ENCODE measurements at regions not wholly inside any gene's neighbourhood (a gene's known extent, or its start where the extent isn't known, plus 50 kb on each side); places are given as distances from the start of the nearest gene placed in this dataset.

DNA sequence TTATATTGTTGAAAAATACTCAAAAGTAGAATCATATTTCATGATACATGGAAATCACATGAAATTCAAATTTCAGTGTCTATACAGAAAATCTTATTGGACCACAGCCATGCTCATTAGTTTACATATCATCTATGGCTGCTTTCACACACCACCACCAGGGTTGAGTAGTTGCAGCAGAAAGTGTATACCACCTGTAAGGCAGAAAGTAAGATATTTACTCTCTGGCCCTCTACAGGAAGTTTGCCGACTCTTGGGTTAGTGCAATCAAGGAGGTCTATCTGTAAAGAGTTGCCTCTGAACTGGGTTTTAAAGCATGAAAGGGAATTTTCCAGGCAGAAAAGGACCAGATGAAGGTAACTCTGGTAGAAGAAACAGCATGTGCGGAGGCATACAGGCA is 432.3 kb downstream of the DHX35 start:
- no peak for TF ChIP-seq EP300 (IDR thresholded peaks at IDR 0.05)
- TF ChIP-seq POLR2A (IDR thresholded peaks at IDR 0.05), result no peak
- no peak for TF ChIP-seq POLR2AphosphoS5 (IDR thresholded peaks at IDR 0.05)
- TF ChIP-seq, protein P1, sequence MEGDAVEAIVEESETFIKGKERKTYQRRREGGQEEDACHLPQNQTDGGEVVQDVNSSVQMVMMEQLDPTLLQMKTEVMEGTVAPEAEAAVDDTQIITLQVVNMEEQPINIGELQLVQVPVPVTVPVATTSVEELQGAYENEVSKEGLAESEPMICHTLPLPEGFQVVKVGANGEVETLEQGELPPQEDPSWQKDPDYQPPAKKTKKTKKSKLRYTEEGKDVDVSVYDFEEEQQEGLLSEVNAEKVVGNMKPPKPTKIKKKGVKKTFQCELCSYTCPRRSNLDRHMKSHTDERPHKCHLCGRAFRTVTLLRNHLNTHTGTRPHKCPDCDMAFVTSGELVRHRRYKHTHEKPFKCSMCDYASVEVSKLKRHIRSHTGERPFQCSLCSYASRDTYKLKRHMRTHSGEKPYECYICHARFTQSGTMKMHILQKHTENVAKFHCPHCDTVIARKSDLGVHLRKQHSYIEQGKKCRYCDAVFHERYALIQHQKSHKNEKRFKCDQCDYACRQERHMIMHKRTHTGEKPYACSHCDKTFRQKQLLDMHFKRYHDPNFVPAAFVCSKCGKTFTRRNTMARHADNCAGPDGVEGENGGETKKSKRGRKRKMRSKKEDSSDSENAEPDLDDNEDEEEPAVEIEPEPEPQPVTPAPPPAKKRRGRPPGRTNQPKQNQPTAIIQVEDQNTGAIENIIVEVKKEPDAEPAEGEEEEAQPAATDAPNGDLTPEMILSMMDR (IDR thresholded peaks at IDR 0.05), result no peak
- H3K36me3 ChIP-seq, result no peaks in the 10 kb centered on the region
- H3K27me3 ChIP-seq, result no peaks in the 10 kb centered on the region
- no peaks in the 10 kb centered on the region for H3K9me3 ChIP-seq
- WGBS, result 97% methylated on average over 2 of the region's 2 CpGs
- H3K4me3 ChIP-seq, result no peak overlapping the region
- no peak overlapping the region for H3K27ac ChIP-seq
- no peaks in the 10 kb centered on the region for H3K4me1 ChIP-seq
- no peak for DNase-seq (ENCODE audit: low spot score in 2 of 2)

DNA sequence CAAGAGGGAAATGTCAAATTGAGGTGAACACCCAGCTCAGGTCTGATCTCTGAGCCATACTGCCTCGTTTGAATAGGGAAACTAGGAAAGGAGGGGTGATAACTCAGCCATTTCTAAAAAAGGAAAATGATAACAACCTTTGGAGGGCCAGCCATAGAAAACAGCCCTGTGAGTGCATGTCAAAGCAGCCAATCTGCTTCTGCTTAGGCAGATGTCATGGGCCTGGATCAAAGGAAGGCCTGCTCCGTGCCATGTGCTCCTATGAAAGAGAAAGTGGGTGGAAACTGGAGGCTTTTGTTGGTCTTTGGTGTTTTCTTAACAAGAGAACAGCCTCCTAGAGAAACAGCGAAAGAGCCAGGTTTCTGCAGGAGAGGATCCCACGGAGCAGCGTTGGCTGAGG is 428.0 kb downstream of the DHX35 start:
- no peak for DNase-seq (ENCODE audit: low spot score in 2 of 2)
- no peaks in the 10 kb centered on the region for H3K36me3 ChIP-seq
- no peaks in the 10 kb centered on the region for H3K9me3 ChIP-seq
- H3K4me3 ChIP-seq, result no peak overlapping the region
- no peak overlapping the region for H3K27ac ChIP-seq
- TF ChIP-seq, protein P1 (IDR thresholded peaks at IDR 0.05), result no peak
- TF ChIP-seq POLR2AphosphoS5 (IDR thresholded peaks at IDR 0.05) (no peak), POLR2A (IDR thresholded peaks at IDR 0.05) (no peak), EP300 (IDR thresholded peaks at IDR 0.05) (no peak)
- 80% methylated on average over 5 of the region's 5 CpGs for whole genome bisulfite sequencing
- no peaks in the 10 kb centered on the region for H3K4me1 ChIP-seq
- H3K27me3 ChIP-seq, result no peaks in the 10 kb centered on the region

DNA sequence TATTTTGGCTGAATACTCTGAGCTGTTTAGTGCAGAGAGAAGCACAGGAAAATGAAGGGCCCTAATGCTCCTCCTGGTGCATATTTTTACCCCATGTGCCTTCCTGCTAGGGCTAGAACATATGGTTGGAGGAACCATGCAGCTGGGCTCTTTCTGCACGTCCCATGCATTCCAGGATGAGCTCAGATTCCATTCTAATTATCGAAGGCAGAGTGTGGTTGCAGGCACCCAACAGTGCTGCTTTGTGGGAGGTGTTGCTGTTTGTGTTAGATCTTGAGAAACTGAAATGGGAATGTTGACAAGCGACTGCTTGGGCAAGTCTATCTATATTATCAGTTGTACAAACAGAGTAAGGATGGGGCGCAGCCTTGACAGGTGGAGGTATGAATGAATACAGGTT is 419.5 kb downstream of the DHX35 start:
- 60% methylated on average over 4 of the region's 4 CpGs for WGBS
- Histone ChIP-seq H3K36me3 (no peaks in the 10 kb centered on the region), H3K4me1 (peaks cover 9% of the 10 kb centered on the region), H3K27me3 (no peaks in the 10 kb centered on the region), H3K9me3 (no peaks in the 10 kb centered on the region), H3K27ac (no peak overlapping the region), H3K4me3 (no peak overlapping the region)
- DNase-seq (ENCODE audit: low spot score in 2 of 2), result no peak
- TF ChIP-seq POLR2AphosphoS5 (IDR thresholded peaks at IDR 0.05), result no peak
- TF ChIP-seq, protein P1 (IDR thresholded peaks at IDR 0.05), result no peak
- no peak for TF ChIP-seq POLR2A (IDR thresholded peaks at IDR 0.05)
- no peak for TF ChIP-seq EP300 (IDR thresholded peaks at IDR 0.05)

DNA sequence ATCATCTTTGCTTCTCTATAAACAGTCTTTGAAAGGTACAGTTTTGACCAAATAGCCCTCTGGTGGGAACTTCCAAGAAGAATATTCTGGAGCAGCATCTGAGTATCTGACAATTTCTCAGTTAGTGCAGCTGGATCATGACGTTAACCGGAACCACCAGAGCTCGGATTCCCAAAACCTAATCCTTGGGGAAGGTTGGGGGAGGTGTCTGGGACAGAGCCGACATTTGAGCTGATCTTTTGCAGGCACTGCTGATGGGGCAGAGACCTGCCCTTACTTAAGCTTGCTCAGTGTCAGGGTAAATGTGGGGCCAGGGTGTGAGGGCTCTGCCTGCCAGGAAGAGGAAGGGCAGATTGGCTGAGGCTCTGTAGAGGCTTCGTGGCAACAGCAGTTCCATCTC is 416.6 kb downstream of the DHX35 start:
- no peak overlapping the region for H3K4me3 ChIP-seq
- DNase-seq (ENCODE audit: low spot score in 2 of 2), result no peak
- H3K9me3 ChIP-seq, result no peaks in the 10 kb centered on the region
- TF ChIP-seq, protein P1 (IDR thresholded peaks at IDR 0.05), result no peak
- TF ChIP-seq POLR2A (IDR thresholded peaks at IDR 0.05) (no peak), EP300 (IDR thresholded peaks at IDR 0.05) (no peak), POLR2AphosphoS5 (IDR thresholded peaks at IDR 0.05) (no peak)
- no peaks in the 10 kb centered on the region for H3K36me3 ChIP-seq
- H3K27me3 ChIP-seq, result no peaks in the 10 kb centered on the region
- WGBS, result 47% methylated on average over 4 of the region's 5 CpGs
- no peak overlapping the region for H3K27ac ChIP-seq
- H3K4me1 ChIP-seq, result peaks cover 9% of the 10 kb centered on the region

DNA sequence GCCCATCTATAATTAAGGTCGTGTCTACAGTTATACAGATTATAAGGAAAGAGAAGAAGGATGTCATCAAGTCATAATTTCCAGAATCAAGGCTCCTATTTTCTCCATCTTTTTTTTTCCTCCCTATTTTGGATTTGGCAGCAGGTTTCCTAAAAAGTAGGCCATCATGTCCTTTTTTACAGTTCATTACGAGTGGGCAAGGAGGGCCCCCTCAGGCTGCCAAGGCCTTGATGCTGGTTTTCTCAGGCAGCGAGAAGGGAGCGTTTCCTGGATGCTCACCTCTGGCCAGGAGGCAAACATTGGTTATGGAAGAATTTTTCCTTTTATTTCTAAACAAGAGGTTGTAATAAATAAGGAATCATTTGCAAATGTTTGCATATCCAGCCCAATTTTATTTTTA is 414.6 kb downstream of the DHX35 start:
- no peak overlapping the region for H3K27ac ChIP-seq
- no peaks in the 10 kb centered on the region for H3K9me3 ChIP-seq
- H3K4me1 ChIP-seq, result peaks cover 3% of the 10 kb centered on the region
- no peaks in the 10 kb centered on the region for H3K27me3 ChIP-seq
- DNase-seq (ENCODE audit: low spot score in 2 of 2), result no peak
- H3K4me3 ChIP-seq, result no peak overlapping the region
- H3K36me3 ChIP-seq, result no peaks in the 10 kb centered on the region
- 73% methylated on average over 4 of the region's 4 CpGs for WGBS
- TF ChIP-seq POLR2A (IDR thresholded peaks at IDR 0.05) (no peak), POLR2AphosphoS5 (IDR thresholded peaks at IDR 0.05) (no peak), EP300 (IDR thresholded peaks at IDR 0.05) (no peak)
- TF ChIP-seq, protein P1 (IDR thresholded peaks at IDR 0.05), result no peak
